Fibroblast of villous mesenchyme (primary cell): ENCODE measurements at regions not wholly inside any gene's neighbourhood (a gene's known extent, or its start where the extent isn't known, plus 50 kb on each side); places are given as distances from the start of the nearest gene placed in this dataset.

Experiments used
- DNase-seq: peaks from one replicate; pipeline ENCODE4 v3.0.0-alpha.2; 2010; ENCODE audit warnings: low read depth
- H3K4me3 ChIP-seq: 2 replicates; pipeline ENCODE4 v1.5.1; 2011; ENCODE audit warnings: low read depth, mild to moderate bottlenecking, low read length
- TF ChIP-seq, protein P1 (sequence below): IDR thresholded peaks from 2 replicates; pipeline ENCODE4 v1.5.1; 2012; ENCODE audit warnings: low read depth, mild to moderate bottlenecking, low read length; ENCODE audit not compliant: insufficient read depth

DNA sequence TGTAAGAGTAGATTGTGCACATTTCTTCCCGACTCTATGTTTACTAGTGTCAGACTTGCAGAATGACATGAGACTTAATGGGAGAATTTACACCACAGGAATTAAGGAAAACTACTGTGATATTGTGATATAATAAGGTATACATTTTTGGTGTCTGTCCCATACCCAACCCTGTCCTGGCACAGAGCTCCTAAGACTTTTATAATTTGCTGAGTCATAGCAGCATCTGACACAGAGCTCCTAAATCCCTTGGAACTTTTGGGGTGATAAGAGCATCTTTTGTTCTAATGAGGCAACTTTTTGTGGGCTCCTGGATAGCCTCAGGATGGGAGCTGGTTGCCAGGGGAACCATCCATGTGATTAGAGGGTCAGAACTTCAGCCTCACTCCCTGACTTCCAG is 1607.0 kb downstream of the RPA4 start:
- TF ChIP-seq, protein P1, sequence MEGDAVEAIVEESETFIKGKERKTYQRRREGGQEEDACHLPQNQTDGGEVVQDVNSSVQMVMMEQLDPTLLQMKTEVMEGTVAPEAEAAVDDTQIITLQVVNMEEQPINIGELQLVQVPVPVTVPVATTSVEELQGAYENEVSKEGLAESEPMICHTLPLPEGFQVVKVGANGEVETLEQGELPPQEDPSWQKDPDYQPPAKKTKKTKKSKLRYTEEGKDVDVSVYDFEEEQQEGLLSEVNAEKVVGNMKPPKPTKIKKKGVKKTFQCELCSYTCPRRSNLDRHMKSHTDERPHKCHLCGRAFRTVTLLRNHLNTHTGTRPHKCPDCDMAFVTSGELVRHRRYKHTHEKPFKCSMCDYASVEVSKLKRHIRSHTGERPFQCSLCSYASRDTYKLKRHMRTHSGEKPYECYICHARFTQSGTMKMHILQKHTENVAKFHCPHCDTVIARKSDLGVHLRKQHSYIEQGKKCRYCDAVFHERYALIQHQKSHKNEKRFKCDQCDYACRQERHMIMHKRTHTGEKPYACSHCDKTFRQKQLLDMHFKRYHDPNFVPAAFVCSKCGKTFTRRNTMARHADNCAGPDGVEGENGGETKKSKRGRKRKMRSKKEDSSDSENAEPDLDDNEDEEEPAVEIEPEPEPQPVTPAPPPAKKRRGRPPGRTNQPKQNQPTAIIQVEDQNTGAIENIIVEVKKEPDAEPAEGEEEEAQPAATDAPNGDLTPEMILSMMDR: no peak
- no peak overlapping the region for H3K4me3 ChIP-seq
- DNase-seq: no peak

DNA sequence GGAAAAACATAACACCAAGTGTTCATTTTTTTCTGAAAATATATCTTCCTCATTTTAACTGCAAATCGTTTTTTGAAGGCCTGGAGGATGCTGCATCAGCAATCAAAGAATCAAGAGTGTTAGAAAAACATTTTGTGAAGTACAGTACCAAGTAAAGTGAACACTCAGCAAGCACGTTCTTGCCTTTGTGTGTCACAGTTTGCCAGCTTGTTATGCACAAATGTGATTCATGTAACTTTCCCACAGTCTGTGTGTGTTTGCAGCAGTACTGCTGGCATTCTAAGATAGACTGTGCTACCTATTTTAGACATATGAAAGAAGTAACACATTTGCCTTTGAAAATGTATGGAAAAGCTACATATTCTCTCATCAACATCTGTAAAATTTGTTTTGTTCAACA is 1617.7 kb downstream of the RPA4 start:
- no peak overlapping the region for H3K4me3 ChIP-seq
- TF ChIP-seq, protein P1: no peak
- DNase-seq: no peak

DNA sequence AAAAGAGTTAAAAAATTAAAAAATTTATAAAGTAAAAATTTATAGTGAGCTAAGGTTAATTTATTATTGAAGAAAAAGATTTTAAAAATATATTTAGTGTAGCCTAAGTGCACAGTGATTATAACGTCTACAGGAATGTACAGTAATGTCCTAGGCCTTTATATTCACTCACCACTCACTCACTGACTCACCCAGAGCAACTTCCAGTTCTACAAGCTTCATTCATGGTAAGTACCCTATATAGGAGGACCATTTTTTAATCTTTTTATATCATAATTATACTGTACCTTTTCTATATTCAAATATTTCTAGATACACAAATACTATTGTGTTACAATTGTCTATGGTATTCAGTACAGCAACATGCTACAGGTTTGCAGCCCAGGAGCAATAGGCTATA is 1623.2 kb downstream of the RPA4 start:
- no peak for DNase-seq
- TF ChIP-seq, protein P1: no peak
- H3K4me3 ChIP-seq: no peak overlapping the region

DNA sequence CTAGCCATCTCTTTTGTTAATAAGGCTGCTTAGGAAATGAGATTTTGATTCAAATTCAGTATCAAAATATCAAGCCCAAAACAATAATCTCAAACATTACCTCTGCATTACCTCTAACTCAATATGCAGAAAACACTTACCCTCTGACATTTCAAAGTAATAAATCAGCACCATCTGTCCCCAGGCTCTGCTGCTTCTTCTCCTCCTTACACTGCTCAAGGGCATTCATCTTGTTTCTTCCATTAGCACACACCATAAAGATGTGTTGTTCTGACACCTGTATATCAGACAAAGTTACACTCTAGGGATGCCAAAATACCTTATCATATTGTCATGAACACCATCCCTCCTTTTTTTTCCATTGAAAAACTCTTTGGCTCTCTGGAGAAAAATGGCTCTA is 1630.3 kb downstream of the RPA4 start:
- DNase-seq: no peak
- H3K4me3 ChIP-seq: no peak overlapping the region
- TF ChIP-seq, protein P1: no peak

DNA sequence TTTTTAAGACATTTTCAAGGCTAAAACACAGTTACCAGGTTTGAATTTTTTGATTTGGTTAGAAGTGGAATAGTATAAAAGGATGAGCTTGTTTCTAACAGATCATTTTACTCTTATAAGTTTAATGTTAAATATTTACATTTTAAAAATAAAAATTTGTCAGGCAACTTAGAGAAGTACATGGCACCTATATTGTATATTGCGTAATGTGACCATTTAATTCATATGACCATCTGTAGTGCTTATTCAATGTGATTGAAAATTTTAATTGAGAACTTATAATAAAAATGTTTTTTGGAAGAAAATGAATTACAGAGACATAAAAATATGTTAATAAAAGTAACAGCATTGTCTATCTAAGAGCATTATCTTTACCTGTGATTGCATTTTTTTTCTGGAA is 1632.4 kb downstream of the RPA4 start:
- DNase-seq: no peak

DNA sequence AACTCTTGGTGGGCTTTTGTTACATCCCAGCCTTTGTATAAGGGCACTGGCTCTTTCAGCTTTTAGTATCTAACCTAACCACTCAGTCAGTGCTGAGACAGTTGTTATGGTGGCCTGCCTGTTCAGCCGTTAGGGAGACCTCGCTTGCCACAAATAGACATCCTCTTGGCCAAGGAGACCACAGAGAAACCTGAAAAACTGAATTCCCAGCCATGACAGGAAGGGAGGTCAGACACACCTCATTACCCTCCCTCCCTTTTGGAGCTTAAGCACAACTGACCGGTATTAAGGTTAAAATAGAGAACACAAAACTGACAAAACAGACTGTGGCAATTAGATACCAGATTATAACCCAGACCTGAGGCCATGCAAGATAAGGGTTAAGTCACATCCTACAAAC is 1639.3 kb downstream of the RPA4 start:
- no peak overlapping the region for H3K4me3 ChIP-seq
- no peak for DNase-seq
- TF ChIP-seq, protein P1: no peak

More for the DNA sequence above, 1632.4 kb downstream of the RPA4 start:
- H3K4me3 ChIP-seq: no peak overlapping the region
- TF ChIP-seq, protein P1: no peak

DNA sequence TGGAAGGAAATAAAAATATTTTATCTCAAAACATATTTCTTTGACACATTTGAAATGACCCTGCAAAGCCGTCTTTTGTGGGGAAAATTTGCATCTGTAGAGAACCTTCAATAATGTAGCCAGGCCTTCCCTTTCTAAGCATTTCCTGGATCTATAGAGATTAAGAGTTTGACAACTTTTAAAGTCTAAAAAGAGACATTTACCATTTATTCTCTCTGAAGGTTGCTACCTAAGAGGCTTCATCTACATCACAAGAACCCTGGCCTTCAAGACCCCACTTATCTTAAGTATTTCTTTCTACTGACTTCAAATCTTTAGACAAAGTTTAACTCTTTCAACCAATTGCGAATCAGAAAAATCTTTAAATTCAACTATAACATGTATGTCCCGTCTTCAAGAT is 1639.8 kb downstream of the RPA4 start:
- no peak overlapping the region for H3K4me3 ChIP-seq
- TF ChIP-seq, protein P1: no peak
- no peak for DNase-seq
